Osteocyte (in vitro differentiated cells): ENCODE measurements at regions not wholly inside any gene's neighbourhood (a gene's known extent, or its start where the extent isn't known, plus 50 kb on each side); places are given as distances from the start of the nearest gene placed in this dataset.

Source experiments
- DNase-seq: peaks from one replicate; pipeline ENCODE4 v3.0.0; 2021; ENCODE audit warnings: mixed read lengths; ENCODE audit not compliant: unreplicated experiment; ENCODE audit errors: extremely low spot score
- H3K27ac Mint-ChIP-seq: one replicate; pipeline ENCODE4 v1.8.0; 2021; ENCODE audit warnings: mild to moderate bottlenecking, mixed read lengths; ENCODE audit not compliant: unreplicated experiment
- H3K27me3 Mint-ChIP-seq: one replicate; pipeline ENCODE4 v1.8.0; 2021; ENCODE audit warnings: mixed read lengths; ENCODE audit not compliant: unreplicated experiment
- H3K36me3 Mint-ChIP-seq: one replicate; pipeline ENCODE4 v1.8.0; 2021; ENCODE audit warnings: mixed read lengths; ENCODE audit not compliant: unreplicated experiment
- H3K4me1 Mint-ChIP-seq: one replicate; pipeline ENCODE4 v1.8.0; 2021; ENCODE audit warnings: mixed read lengths; ENCODE audit not compliant: unreplicated experiment
- H3K4me3 Mint-ChIP-seq: one replicate; pipeline ENCODE4 v1.8.0; 2021; ENCODE audit warnings: mild to moderate bottlenecking, moderate library complexity, mixed read lengths; ENCODE audit not compliant: unreplicated experiment
- H3K9me3 Mint-ChIP-seq: one replicate; pipeline ENCODE4 v1.8.0; 2021; ENCODE audit warnings: mixed read lengths; ENCODE audit not compliant: unreplicated experiment
- CTCF ChIP-seq: fragments of 200-600 bp; sonication (generic); IDR thresholded peaks from 2 replicates; pipeline ENCODE4 v1.5.0; 2021; ENCODE audit warnings: antibody characterized with exemption, mild to moderate bottlenecking, moderate library complexity

- no peaks in the 10 kb centered on the region for H3K4me1 Mint-ChIP-seq
- H3K27me3 Mint-ChIP-seq, result no peaks in the 10 kb centered on the region
- no peak for TF ChIP-seq CTCF
- no peaks in the 10 kb centered on the region for H3K36me3 Mint-ChIP-seq
- H3K27ac Mint-ChIP-seq, result no peak overlapping the region
- no peak for DNase-seq
- peaks cover 9% of the 10 kb centered on the region for H3K9me3 Mint-ChIP-seq
- no peak overlapping the region for H3K4me3 Mint-ChIP-seq
Measured at GRCh38 chr1:37325509-37326437, 148.6 kb upstream of the ZC3H12A start.

- Mint-ChIP-seq H3K4me3 (no peak overlapping the region), H3K27me3 (no peaks in the 10 kb centered on the region), H3K4me1 (no peaks in the 10 kb centered on the region), H3K9me3 (no peaks in the 10 kb centered on the region), H3K27ac (no peak overlapping the region), H3K36me3 (no peaks in the 10 kb centered on the region)
- no peak for DNase-seq
- TF ChIP-seq CTCF, result no peak
Measured at GRCh38 chr1:37332126-37332525, 142.3 kb upstream of the ZC3H12A start.

- no peak overlapping the region for H3K4me3 Mint-ChIP-seq
- no peak for DNase-seq
- no peak overlapping the region for H3K27ac Mint-ChIP-seq
- H3K27me3 Mint-ChIP-seq, result no peaks in the 10 kb centered on the region
- no peaks in the 10 kb centered on the region for H3K4me1 Mint-ChIP-seq
- no peaks in the 10 kb centered on the region for H3K9me3 Mint-ChIP-seq
- H3K36me3 Mint-ChIP-seq, result no peaks in the 10 kb centered on the region
- no peak for TF ChIP-seq CTCF
Measured at GRCh38 chr1:37338658-37339057, 135.7 kb upstream of the ZC3H12A start.

- Mint-ChIP-seq H3K4me1 (no peaks in the 10 kb centered on the region), H3K4me3 (no peak overlapping the region), H3K36me3 (no peaks in the 10 kb centered on the region), H3K27ac (no peak overlapping the region), H3K27me3 (no peaks in the 10 kb centered on the region), H3K9me3 (no peaks in the 10 kb centered on the region)
- DNase-seq, result no peak
- no peak for TF ChIP-seq CTCF
Measured at GRCh38 chr1:37342736-37343135, 131.6 kb upstream of the ZC3H12A start.

GRCh38 chr1:37347104-37347649 lies 127.2 kb upstream of the ZC3H12A start:
- no peaks in the 10 kb centered on the region for H3K4me1 Mint-ChIP-seq
- no peak overlapping the region for H3K4me3 Mint-ChIP-seq
- H3K27me3 Mint-ChIP-seq, result no peaks in the 10 kb centered on the region
- H3K36me3 Mint-ChIP-seq, result no peaks in the 10 kb centered on the region
- no peak overlapping the region for H3K27ac Mint-ChIP-seq
- no peak for DNase-seq
- TF ChIP-seq CTCF, result no peak
- no peaks in the 10 kb centered on the region for H3K9me3 Mint-ChIP-seq
